ENCODE measurements at regions not wholly inside any gene's neighbourhood (a gene's known extent, or its start where the extent isn't known, plus 50 kb on each side); places are given as distances from the start of the nearest gene placed in this dataset.

DNA sequence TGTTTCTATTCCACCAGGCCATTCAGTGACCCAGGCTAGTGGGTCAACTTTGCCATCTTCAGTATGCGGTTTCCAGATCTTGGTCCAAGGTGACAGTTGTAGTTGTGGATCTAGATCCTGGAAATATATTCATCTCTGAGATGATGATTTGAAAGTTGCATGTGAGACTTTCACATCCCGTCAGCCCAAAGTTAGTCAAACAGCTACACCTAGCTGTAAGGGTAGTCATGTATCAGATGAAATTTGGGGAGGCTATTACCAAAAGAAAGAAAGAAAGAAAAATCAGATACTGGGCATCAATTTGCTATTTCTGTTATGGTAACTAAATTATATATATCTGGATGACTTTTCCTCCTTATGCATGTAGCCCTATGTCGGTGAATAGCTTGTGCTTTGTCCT is 259.4 kb upstream of the ARX start:
- no peaks in the 10 kb centered on the region for H3K27me3 Mint-ChIP-seq
- H3K36me3 Mint-ChIP-seq (ENCODE audit: low read depth) = no peaks in the 10 kb centered on the region
- no peaks in the 10 kb centered on the region for H3K4me1 Mint-ChIP-seq
- H3K4me3 Mint-ChIP-seq = no peak overlapping the region
- intact Hi-C loops (cut with micrococcal nuclease) = no loop called here
- TF ChIP-seq, protein P1, sequence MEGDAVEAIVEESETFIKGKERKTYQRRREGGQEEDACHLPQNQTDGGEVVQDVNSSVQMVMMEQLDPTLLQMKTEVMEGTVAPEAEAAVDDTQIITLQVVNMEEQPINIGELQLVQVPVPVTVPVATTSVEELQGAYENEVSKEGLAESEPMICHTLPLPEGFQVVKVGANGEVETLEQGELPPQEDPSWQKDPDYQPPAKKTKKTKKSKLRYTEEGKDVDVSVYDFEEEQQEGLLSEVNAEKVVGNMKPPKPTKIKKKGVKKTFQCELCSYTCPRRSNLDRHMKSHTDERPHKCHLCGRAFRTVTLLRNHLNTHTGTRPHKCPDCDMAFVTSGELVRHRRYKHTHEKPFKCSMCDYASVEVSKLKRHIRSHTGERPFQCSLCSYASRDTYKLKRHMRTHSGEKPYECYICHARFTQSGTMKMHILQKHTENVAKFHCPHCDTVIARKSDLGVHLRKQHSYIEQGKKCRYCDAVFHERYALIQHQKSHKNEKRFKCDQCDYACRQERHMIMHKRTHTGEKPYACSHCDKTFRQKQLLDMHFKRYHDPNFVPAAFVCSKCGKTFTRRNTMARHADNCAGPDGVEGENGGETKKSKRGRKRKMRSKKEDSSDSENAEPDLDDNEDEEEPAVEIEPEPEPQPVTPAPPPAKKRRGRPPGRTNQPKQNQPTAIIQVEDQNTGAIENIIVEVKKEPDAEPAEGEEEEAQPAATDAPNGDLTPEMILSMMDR (IDR thresholded peaks at IDR 0.05) = no peak
- no peak for DNase-seq
- H3K9me3 Mint-ChIP-seq = no peaks in the 10 kb centered on the region
- CTCF ChIA-PET = no interaction called here
- no peak overlapping the region for H3K27ac Mint-ChIP-seq
- POLR2A ChIA-PET = no interaction called here
- ATAC-seq (ENCODE audit: low read depth) = no peak

DNA sequence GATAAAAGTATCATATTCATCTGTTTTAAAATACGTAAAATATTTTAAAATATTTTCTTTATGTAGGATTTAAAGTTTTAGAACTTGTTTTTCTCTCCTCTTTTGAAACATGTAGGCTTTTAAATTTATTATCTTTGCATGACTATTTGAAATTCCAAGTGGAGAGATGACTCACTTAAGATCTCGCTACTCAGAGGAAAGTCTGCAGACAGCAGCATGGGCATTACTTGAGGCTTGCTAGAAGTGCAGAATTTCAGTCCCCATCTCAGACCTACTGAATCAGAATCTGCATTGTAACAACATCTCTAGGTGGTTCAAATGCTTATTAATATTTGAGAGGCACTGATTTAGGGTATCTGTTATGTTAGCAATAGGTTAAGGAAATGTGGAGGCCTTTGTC is 225.7 kb upstream of the ARX start:
- ATAC-seq (ENCODE audit: low read depth) (no peak), DNase-seq (no peak)
- intact Hi-C loops (cut with micrococcal nuclease) = no loop called here
- Mint-ChIP-seq H3K4me1 (no peaks in the 10 kb centered on the region), H3K27ac (no peak overlapping the region), H3K9me3 (no peaks in the 10 kb centered on the region), H3K27me3 (no peaks in the 10 kb centered on the region), H3K4me3 (no peak overlapping the region), H3K36me3 (ENCODE audit: low read depth) (no peaks in the 10 kb centered on the region)
- TF ChIP-seq, protein P1 (IDR thresholded peaks at IDR 0.05) = no peak
- CTCF ChIA-PET = no interaction called here
- POLR2A ChIA-PET = no interaction called here

GRCh38 chrX:25226151-25226550 is 210.4 kb upstream of the ARX start:
- ChIA-PET CTCF (no interaction called here), POLR2A (no interaction called here)
- Mint-ChIP-seq H3K9me3 (no peaks in the 10 kb centered on the region), H3K27ac (no peak overlapping the region), H3K4me3 (no peak overlapping the region), H3K27me3 (no peaks in the 10 kb centered on the region), H3K4me1 (no peaks in the 10 kb centered on the region), H3K36me3 (ENCODE audit: low read depth) (no peaks in the 10 kb centered on the region)
- TF ChIP-seq, protein P1 (IDR thresholded peaks at IDR 0.05) = no peak
- intact Hi-C loops (cut with micrococcal nuclease) = no loop called here
- DNase-seq (no peak), ATAC-seq (ENCODE audit: low read depth) (no peak)

GRCh38 chrX:25219480-25219879 is 203.7 kb upstream of the ARX start:
- ChIA-PET CTCF (no interaction called here), POLR2A (no interaction called here)
- H3K4me1 Mint-ChIP-seq = no peaks in the 10 kb centered on the region
- no peaks in the 10 kb centered on the region for H3K27me3 Mint-ChIP-seq
- ATAC-seq (ENCODE audit: low read depth) = no peak
- no peak overlapping the region for H3K27ac Mint-ChIP-seq
- intact Hi-C loops (cut with micrococcal nuclease) = no loop called here
- TF ChIP-seq, protein P1 (IDR thresholded peaks at IDR 0.05) = no peak
- no peaks in the 10 kb centered on the region for H3K36me3 Mint-ChIP-seq (ENCODE audit: low read depth)
- H3K4me3 Mint-ChIP-seq = no peak overlapping the region
- no peaks in the 10 kb centered on the region for H3K9me3 Mint-ChIP-seq
- no peak for DNase-seq

GRCh38 chrX:25213611-25214010 is 197.8 kb upstream of the ARX start:
- DNase-seq = no peak
- Mint-ChIP-seq H3K27me3 (no peaks in the 10 kb centered on the region), H3K27ac (no peak overlapping the region), H3K4me3 (no peak overlapping the region), H3K36me3 (ENCODE audit: low read depth) (no peaks in the 10 kb centered on the region), H3K4me1 (no peaks in the 10 kb centered on the region), H3K9me3 (no peaks in the 10 kb centered on the region)
- CTCF ChIA-PET = no interaction called here
- TF ChIP-seq, protein P1 (IDR thresholded peaks at IDR 0.05) = no peak
- intact Hi-C loops (cut with micrococcal nuclease) = no loop called here
- POLR2A ChIA-PET = no interaction called here
- no peak for ATAC-seq (ENCODE audit: low read depth)

All from activated B cell treated with CpG ODN at 0.5 μM for 24 hours (primary cell).